K562 (cell line): ENCODE measurements at regions not wholly inside any gene's neighbourhood (a gene's known extent, or its start where the extent isn't known, plus 50 kb on each side); places are given as distances from the start of the nearest gene placed in this dataset.

Source experiments
- DPF2 ChIP-seq: fragments of 450-650 bp; IDR thresholded peaks from 2 replicates; pipeline ENCODE4 v1.6.1; 2016
- EZH2 ChIP-seq: IDR thresholded peaks from 2 replicates; pipeline ENCODE4 v1.6.1; 2012; ENCODE audit warnings: low read depth, mild to moderate bottlenecking, inconsistent platforms, low read length, borderline replicate concordance
- GABPA ChIP-seq: fragments of 200-800 bp; sonication (Bioruptor generic); conservative IDR thresholded peaks from 2 replicates; pipeline ENCODE4 v1.6.1; 2016; ENCODE audit warnings: low read depth, missing genetic modification characterization, missing compliant biosample characterization
- TF ChIP-seq, protein P1 (sequence below): fragments of 200-800 bp; sonication (Bioruptor generic); IDR thresholded peaks from 2 replicates; pipeline ENCODE4 v1.6.1; 2017; ENCODE audit warnings: missing genetic modification characterization, missing compliant biosample characterization

DNA sequence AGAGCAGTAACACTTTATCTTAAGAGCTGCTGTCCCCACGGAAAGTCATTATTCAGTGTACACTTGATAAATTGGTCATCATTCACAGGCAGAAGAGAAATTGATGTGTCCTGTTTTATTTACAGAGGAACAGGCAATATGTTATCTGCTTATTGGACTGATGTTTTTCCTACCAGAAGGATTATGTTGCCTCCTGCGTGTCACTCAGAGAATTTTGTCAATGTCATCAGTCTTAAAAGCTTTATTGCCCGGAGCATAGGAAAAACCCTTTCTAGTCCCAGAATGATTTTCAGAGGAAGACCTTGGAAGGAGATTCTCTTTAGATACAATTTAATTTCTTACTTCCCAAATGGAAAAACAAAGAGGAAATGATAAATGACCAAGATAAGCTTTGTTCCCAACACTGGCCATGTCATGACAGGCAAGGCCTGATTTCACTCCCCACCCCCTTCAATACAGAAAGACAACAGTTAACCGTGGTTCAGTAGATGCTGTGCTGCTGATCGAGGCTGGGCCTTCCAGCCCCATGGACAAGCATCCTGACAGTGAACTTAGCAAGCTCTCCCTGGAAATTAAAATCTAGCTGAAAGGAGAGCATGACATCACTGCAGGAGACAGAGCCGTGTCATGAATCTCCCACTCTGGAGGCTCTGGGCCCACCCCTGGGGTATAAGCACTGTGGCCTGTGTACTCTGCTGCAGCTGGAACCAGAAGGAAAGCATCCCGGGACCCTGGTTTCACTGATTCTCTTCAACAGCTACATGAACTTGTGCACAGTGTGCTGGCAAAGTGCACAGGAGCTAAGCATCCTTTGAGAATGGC is 118.8 kb upstream of the LYZL2 start:
- TF ChIP-seq DPF2 (no peak), GABPA (tag) (no peak), EZH2 (no peak)
- TF ChIP-seq, protein P1, sequence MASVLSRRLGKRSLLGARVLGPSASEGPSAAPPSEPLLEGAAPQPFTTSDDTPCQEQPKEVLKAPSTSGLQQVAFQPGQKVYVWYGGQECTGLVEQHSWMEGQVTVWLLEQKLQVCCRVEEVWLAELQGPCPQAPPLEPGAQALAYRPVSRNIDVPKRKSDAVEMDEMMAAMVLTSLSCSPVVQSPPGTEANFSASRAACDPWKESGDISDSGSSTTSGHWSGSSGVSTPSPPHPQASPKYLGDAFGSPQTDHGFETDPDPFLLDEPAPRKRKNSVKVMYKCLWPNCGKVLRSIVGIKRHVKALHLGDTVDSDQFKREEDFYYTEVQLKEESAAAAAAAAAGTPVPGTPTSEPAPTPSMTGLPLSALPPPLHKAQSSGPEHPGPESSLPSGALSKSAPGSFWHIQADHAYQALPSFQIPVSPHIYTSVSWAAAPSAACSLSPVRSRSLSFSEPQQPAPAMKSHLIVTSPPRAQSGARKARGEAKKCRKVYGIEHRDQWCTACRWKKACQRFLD (CRISPR knock-in tag): no peak
